ENCODE measurements at regions not wholly inside any gene's neighbourhood (a gene's known extent, or its start where the extent isn't known, plus 50 kb on each side); places are given as distances from the start of the nearest gene placed in this dataset.

DNA sequence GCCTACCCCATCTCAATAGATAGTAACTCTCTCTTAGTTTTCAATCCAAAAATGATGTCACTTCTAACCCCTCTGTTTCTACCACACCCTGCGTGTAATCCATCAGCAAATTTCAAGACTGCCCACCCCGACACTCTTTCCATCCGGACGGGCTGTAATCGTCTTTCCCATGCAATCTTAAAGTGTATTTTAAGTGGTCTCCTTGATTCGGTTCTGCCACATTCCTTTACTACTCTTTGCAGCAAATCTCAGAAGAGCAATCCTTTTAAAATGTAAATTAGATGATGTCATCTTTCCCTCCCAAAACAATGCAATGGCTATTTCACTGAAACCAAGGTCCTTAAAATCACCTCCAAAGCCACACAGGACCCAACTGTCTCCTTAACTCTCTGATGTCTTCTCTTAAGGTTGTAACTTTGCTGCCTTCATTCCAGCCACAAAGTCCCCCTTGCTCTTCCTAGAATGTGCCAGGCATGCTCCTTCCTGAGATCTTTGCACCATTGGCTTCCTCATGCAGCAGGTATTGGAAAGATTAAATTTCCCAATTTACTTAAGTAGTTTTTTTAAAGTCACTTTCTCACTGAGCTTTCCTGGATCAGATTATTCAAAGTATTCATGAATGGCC is 932.5 kb upstream of the WWC1 start:
- no peak for TF ChIP-seq CTCF (IDR thresholded peaks at IDR 0.05; ENCODE audit: insufficient read depth, low read length, poor library complexity, severe bottlenecking)
- TF ChIP-seq EZH2phosphoT487 (conservative IDR thresholded peaks at IDR 0.05; ENCODE audit: low read length) = no peak

All from SU-DHL-6 (cell line).